Trophoblast cell (in vitro differentiated cells and primary cell): ENCODE measurements at regions not wholly inside any gene's neighbourhood (a gene's known extent, or its start where the extent isn't known, plus 50 kb on each side); places are given as distances from the start of the nearest gene placed in this dataset.

Experiments
- DNase-seq, 2 donors: peaks; one replicate each; pipeline ENCODE4 v3.0.0-alpha.2; 2016
- H2AFZ ChIP-seq: 2 replicates; pipeline ENCODE4 v1.6.1; 2013; ENCODE audit warnings: low read length, moderate library complexity, mild to moderate bottlenecking; ENCODE audit not compliant: insufficient read depth, poor library complexity
- H2AK5ac ChIP-seq: 2 replicates; pipeline ENCODE4 v1.6.1; 2013; ENCODE audit warnings: mild to moderate bottlenecking, low read length
- H2BK120ac ChIP-seq: 2 replicates; pipeline ENCODE4 v1.6.1; 2013; ENCODE audit warnings: low read length, mild to moderate bottlenecking, moderate library complexity; ENCODE audit not compliant: insufficient read depth, poor library complexity
- H2BK12ac ChIP-seq: 2 replicates; pipeline ENCODE4 v1.6.1; 2013; ENCODE audit warnings: mild to moderate bottlenecking, low read length, moderate library complexity
- H2BK5ac ChIP-seq: 2 replicates; pipeline ENCODE4 v1.6.1; 2013; ENCODE audit warnings: low read length, low read depth, moderate library complexity, mild to moderate bottlenecking; ENCODE audit not compliant: poor library complexity
- H3K14ac ChIP-seq: 2 replicates; pipeline ENCODE4 v1.6.1; 2013; ENCODE audit warnings: mild to moderate bottlenecking, low read length
- H3K18ac ChIP-seq: 2 replicates; pipeline ENCODE4 v1.6.1; 2013; ENCODE audit warnings: mild to moderate bottlenecking, low read length
- H3K23ac ChIP-seq: 2 replicates; pipeline ENCODE4 v1.6.1; 2013; ENCODE audit warnings: low read length
- H3K27ac ChIP-seq: 2 replicates; pipeline ENCODE4 v1.5.1; 2013; ENCODE audit warnings: low read depth, mild to moderate bottlenecking, inconsistent platforms, low read length, moderate library complexity
- H3K27me3 ChIP-seq: 2 replicates; pipeline ENCODE4 v1.6.1; 2013; ENCODE audit warnings: inconsistent platforms, mild to moderate bottlenecking, low read length, moderate library complexity; ENCODE audit not compliant: insufficient read depth
- H3K36me3 ChIP-seq, 2 experiments: 1 replicate in 1 of 2; 2 replicates in 1 of 2; pipeline ENCODE4 v1.6.1; 2013; ENCODE audit warnings: low read length in 2 of 2, mild to moderate bottlenecking in 2 of 2, moderate library complexity in 1 of 2; ENCODE audit not compliant: insufficient read depth in 2 of 2, control insufficient read depth in 1 of 2
- H3K4ac ChIP-seq: 2 replicates; pipeline ENCODE4 v1.6.1; 2013; ENCODE audit warnings: low read depth, mild to moderate bottlenecking, low read length, moderate library complexity
- H3K4me1 ChIP-seq, 2 experiments: 1 replicate in 1 of 2; 2 replicates in 1 of 2; pipeline ENCODE4 v1.6.1; 2013; ENCODE audit warnings: low read length in 2 of 2, mild to moderate bottlenecking in 2 of 2, moderate library complexity in 1 of 2; ENCODE audit not compliant: insufficient read depth in 2 of 2, control insufficient read depth in 1 of 2
- H3K4me2 ChIP-seq: 2 replicates; pipeline ENCODE4 v1.6.1; 2013; ENCODE audit warnings: inconsistent platforms, mild to moderate bottlenecking, low read length, moderate library complexity
- H3K4me3 ChIP-seq: 2 replicates; pipeline ENCODE4 v1.5.1; 2013; ENCODE audit warnings: mild to moderate bottlenecking, low read depth, low read length, inconsistent platforms
- H3K79me1 ChIP-seq: one replicate; pipeline ENCODE4 v1.6.1; 2013; ENCODE audit warnings: low read length
- H3K79me2 ChIP-seq: 2 replicates; pipeline ENCODE4 v1.6.1; 2013; ENCODE audit warnings: low read length, mild to moderate bottlenecking; ENCODE audit not compliant: control insufficient read depth, insufficient read depth, poor library complexity
- H3K9ac ChIP-seq: 2 replicates; pipeline ENCODE4 v1.6.1; 2013; ENCODE audit warnings: mild to moderate bottlenecking, low read length
- H3K9me3 ChIP-seq: 2 replicates; pipeline ENCODE4 v1.6.1; 2013; ENCODE audit warnings: low read depth, mild to moderate bottlenecking, control low read depth, inconsistent platforms, low read length; ENCODE audit not compliant: insufficient read depth
- H4K12ac ChIP-seq: 2 replicates; pipeline ENCODE4 v1.6.1; 2013; ENCODE audit warnings: low read depth, mild to moderate bottlenecking, low read length, moderate library complexity
- H4K8ac ChIP-seq: 2 replicates; pipeline ENCODE4 v1.6.1; 2013; ENCODE audit warnings: low read depth, mild to moderate bottlenecking, low read length, moderate library complexity
- H4K91ac ChIP-seq: one replicate; pipeline ENCODE4 v1.6.1; 2013; ENCODE audit warnings: low read depth, mild to moderate bottlenecking, low read length, moderate library complexity
- WGBS: extraction: QIAGEN DNeasy Blood & Tissue Kit; methylation state at CpG from one replicate; pipeline ENCODE4 v1.1.7; 2013; ENCODE audit warnings: missing lambda C conversion rate; ENCODE audit not compliant: insufficient read length, insufficient coverage; ENCODE audit errors: extremely low coverage; 5-methylcytosine and 5-hydroxymethylcytosine counted together

GRCh38 chr12:58481811-58482210 lies 438.5 kb downstream of the LRIG3 start:
- no peak overlapping the region for H2AK5ac ChIP-seq
- no peak overlapping the region for H3K14ac ChIP-seq
- no peak overlapping the region for H4K12ac ChIP-seq
- no peak overlapping the region for H2AFZ ChIP-seq
- no peaks in the 10 kb centered on the region for H3K27me3 ChIP-seq
- H3K18ac ChIP-seq, result no peak overlapping the region
- H3K4me1 ChIP-seq, result no peaks in the 10 kb centered on the region
- H4K8ac ChIP-seq, result no peak overlapping the region
- no peak overlapping the region for H3K4ac ChIP-seq
- H2BK5ac ChIP-seq, result no peak overlapping the region
- no CpG with 5 or more reads among the region's 3 CpGs for WGBS
- H4K91ac ChIP-seq, result no peak overlapping the region
- no peaks in the 10 kb centered on the region for H3K79me2 ChIP-seq
- H3K9me3 ChIP-seq, result no peaks in the 10 kb centered on the region
- H3K23ac ChIP-seq, result no peak overlapping the region
- no peaks in the 10 kb centered on the region for H3K79me1 ChIP-seq
- no peak overlapping the region for H3K27ac ChIP-seq
- no peak overlapping the region for H3K4me2 ChIP-seq
- no peak overlapping the region for H2BK120ac ChIP-seq
- H3K9ac ChIP-seq, result no peak overlapping the region
- no peak overlapping the region for H2BK12ac ChIP-seq
- no peak for DNase-seq
- H3K4me3 ChIP-seq, result no peak overlapping the region
- no peaks in the 10 kb centered on the region for H3K36me3 ChIP-seq

- no CpG with 5 or more reads among the region's 1 CpG for WGBS
- H3K4me1 ChIP-seq, result no peaks in the 10 kb centered on the region
- DNase-seq, result no peak
- H4K91ac ChIP-seq, result no peak overlapping the region
- H2BK5ac ChIP-seq, result no peak overlapping the region
- H3K14ac ChIP-seq, result no peak overlapping the region
- H3K27me3 ChIP-seq, result no peaks in the 10 kb centered on the region
- no peak overlapping the region for H2AFZ ChIP-seq
- H3K4me2 ChIP-seq, result no peak overlapping the region
- H3K79me1 ChIP-seq, result no peaks in the 10 kb centered on the region
- H3K36me3 ChIP-seq, result no peaks in the 10 kb centered on the region
- no peaks in the 10 kb centered on the region for H3K79me2 ChIP-seq
- no peak overlapping the region for H4K8ac ChIP-seq
- H3K4ac ChIP-seq, result no peak overlapping the region
- no peak overlapping the region for H3K9ac ChIP-seq
- no peak overlapping the region for H3K23ac ChIP-seq
- H3K9me3 ChIP-seq, result no peaks in the 10 kb centered on the region
- no peak overlapping the region for H3K18ac ChIP-seq
- no peak overlapping the region for H3K27ac ChIP-seq
- H2BK12ac ChIP-seq, result no peak overlapping the region
- H2AK5ac ChIP-seq, result no peak overlapping the region
- no peak overlapping the region for H3K4me3 ChIP-seq
- no peak overlapping the region for H2BK120ac ChIP-seq
- H4K12ac ChIP-seq, result no peak overlapping the region
Observed at GRCh38 chr12:58487255-58487654, 433.0 kb downstream of the LRIG3 start.

GRCh38 chr12:58487678-58488161 lies 432.6 kb downstream of the LRIG3 start:
- H3K36me3 ChIP-seq, result no peaks in the 10 kb centered on the region
- H3K27ac ChIP-seq, result no peak overlapping the region
- H2AFZ ChIP-seq, result no peak overlapping the region
- WGBS, result no CpG with 5 or more reads among the region's 1 CpG
- no peak for DNase-seq
- H2BK12ac ChIP-seq, result no peak overlapping the region
- H3K79me1 ChIP-seq, result no peaks in the 10 kb centered on the region
- H3K23ac ChIP-seq, result no peak overlapping the region
- no peak overlapping the region for H2AK5ac ChIP-seq
- no peak overlapping the region for H3K14ac ChIP-seq
- no peak overlapping the region for H2BK5ac ChIP-seq
- H3K4me3 ChIP-seq, result no peak overlapping the region
- H3K27me3 ChIP-seq, result no peaks in the 10 kb centered on the region
- no peaks in the 10 kb centered on the region for H3K9me3 ChIP-seq
- H3K9ac ChIP-seq, result no peak overlapping the region
- no peak overlapping the region for H4K8ac ChIP-seq
- H4K12ac ChIP-seq, result no peak overlapping the region
- no peaks in the 10 kb centered on the region for H3K4me1 ChIP-seq
- no peak overlapping the region for H3K4ac ChIP-seq
- no peak overlapping the region for H3K4me2 ChIP-seq
- no peak overlapping the region for H4K91ac ChIP-seq
- H2BK120ac ChIP-seq, result no peak overlapping the region
- no peaks in the 10 kb centered on the region for H3K79me2 ChIP-seq
- no peak overlapping the region for H3K18ac ChIP-seq

- no peaks in the 10 kb centered on the region for H3K9me3 ChIP-seq
- no peak overlapping the region for H3K9ac ChIP-seq
- H3K36me3 ChIP-seq, result no peaks in the 10 kb centered on the region
- H4K91ac ChIP-seq, result no peak overlapping the region
- DNase-seq, result no peak
- no peaks in the 10 kb centered on the region for H3K4me1 ChIP-seq
- no peak overlapping the region for H2BK120ac ChIP-seq
- H3K79me1 ChIP-seq, result no peaks in the 10 kb centered on the region
- WGBS, result no CpG with 5 or more reads among the region's 1 CpG
- no peak overlapping the region for H4K12ac ChIP-seq
- no peak overlapping the region for H3K4me3 ChIP-seq
- H3K27me3 ChIP-seq, result no peaks in the 10 kb centered on the region
- no peak overlapping the region for H2BK12ac ChIP-seq
- no peak overlapping the region for H4K8ac ChIP-seq
- H2BK5ac ChIP-seq, result no peak overlapping the region
- no peak overlapping the region for H3K4ac ChIP-seq
- no peak overlapping the region for H3K14ac ChIP-seq
- H2AFZ ChIP-seq, result no peak overlapping the region
- no peaks in the 10 kb centered on the region for H3K79me2 ChIP-seq
- no peak overlapping the region for H2AK5ac ChIP-seq
- no peak overlapping the region for H3K27ac ChIP-seq
- no peak overlapping the region for H3K18ac ChIP-seq
- H3K4me2 ChIP-seq, result no peak overlapping the region
- no peak overlapping the region for H3K23ac ChIP-seq
Observed at GRCh38 chr12:58489394-58489793, 430.9 kb downstream of the LRIG3 start.
